HG02943 (cell line): ENCODE measurements at regions not wholly inside any gene's neighbourhood (a gene's known extent, or its start where the extent isn't known, plus 50 kb on each side); places are given as distances from the start of the nearest gene placed in this dataset.

Experiments
- ATAC-seq: cut with Tn5 transposase; IDR thresholded peaks from one replicate; pipeline ENCODE4 v1.9.1; 2021; ENCODE audit warnings: mild to moderate bottlenecking, low read depth, moderate library complexity; ENCODE audit not compliant: unreplicated experiment

- ATAC-seq = no peak
Observed at GRCh38 chr5:104431002-104431620, 868.5 kb upstream of the NUDT12 start.

GRCh38 chr5:104429911-104430310 is 867.3 kb upstream of the NUDT12 start:
- ATAC-seq = no peak

GRCh38 chr5:104421431-104421830 is 858.8 kb upstream of the NUDT12 start:
- no peak for ATAC-seq

- ATAC-seq = no peak
Observed at GRCh38 chr5:104418056-104418455, 855.5 kb upstream of the NUDT12 start.

GRCh38 chr5:104412649-104413240 is 850.2 kb upstream of the NUDT12 start:
- no peak for ATAC-seq

GRCh38 chr5:104400941-104401340 is 838.4 kb upstream of the NUDT12 start:
- no peak for ATAC-seq

- no peak for ATAC-seq
Observed at GRCh38 chr5:104385906-104386305, 823.3 kb upstream of the NUDT12 start.

GRCh38 chr5:104375345-104375744 is 812.8 kb upstream of the NUDT12 start:
- no peak for ATAC-seq

GRCh38 chr5:104372796-104373195 is 810.2 kb upstream of the NUDT12 start:
- ATAC-seq = no peak

- no peak for ATAC-seq
Observed at GRCh38 chr5:104372376-104372775, 809.8 kb upstream of the NUDT12 start.

- no peak for ATAC-seq
Observed at GRCh38 chr5:104370523-104370922, 807.9 kb upstream of the NUDT12 start.

- ATAC-seq = no peak
Observed at GRCh38 chr5:104367978-104368377, 805.4 kb upstream of the NUDT12 start.

- ATAC-seq = no peak
Observed at GRCh38 chr5:104363567-104363966, 801.0 kb upstream of the NUDT12 start.

- ATAC-seq = no peak
Observed at GRCh38 chr5:104361932-104362331, 799.3 kb upstream of the NUDT12 start.

GRCh38 chr5:104355350-104355749 is 792.8 kb upstream of the NUDT12 start:
- ATAC-seq = no peak

GRCh38 chr5:104353371-104353770 is 790.8 kb upstream of the NUDT12 start:
- no peak for ATAC-seq

- no peak for ATAC-seq
Observed at GRCh38 chr5:104352954-104353353, 790.4 kb upstream of the NUDT12 start.

GRCh38 chr5:104347119-104347708 is 784.6 kb upstream of the NUDT12 start:
- no peak for ATAC-seq

GRCh38 chr5:104345222-104346016 is 782.8 kb upstream of the NUDT12 start:
- ATAC-seq = no peak

GRCh38 chr5:104344809-104345208 is 782.2 kb upstream of the NUDT12 start:
- no peak for ATAC-seq

- ATAC-seq = no peak
Observed at GRCh38 chr5:104327801-104328200, 765.2 kb upstream of the NUDT12 start.
